Endothelial cell of umbilical vein (primary cell): ENCODE measurements at regions not wholly inside any gene's neighbourhood (a gene's known extent, or its start where the extent isn't known, plus 50 kb on each side); places are given as distances from the start of the nearest gene placed in this dataset.

ENCODE experiments used
- BruUV-seq: library from RNA; stranded (reverse); fragments of 400-500 nt; replicated peaks from 2 replicates; lab custom pipeline; 2021; lab: Mats Ljungman, UMichigan
- CTCF ChIA-PET: fragments of 300-600, 350-600 bp; sonication (Branson Sonifier 250); formaldehyde crosslinking; loops from one replicate; lab custom pipeline; 2021; ENCODE audit warnings: antibody characterized with exemption, inconsistent platforms; lab: Charles Lee
- POLR2A ChIA-PET: fragments of 300-600, 350-600 bp; sonication (Branson Sonifier 250); formaldehyde crosslinking; loops from one replicate; lab custom pipeline; 2021; ENCODE audit warnings: antibody characterized with exemption, inconsistent platforms; lab: Charles Lee
- DNase-seq: peaks from one replicate; pipeline ENCODE4 v3.0.0-alpha.2; 2011; ENCODE audit warnings: low read depth, low spot score
- FAIRE-seq: peaks from 2 replicates; lab custom pipeline; 2011; peaks lifted over from hg19 to GRCh38; lab: Jason Lieb, UNC
- H2AFZ ChIP-seq: 2 replicates; pipeline ENCODE4 v1.6.0; 2012; ENCODE audit warnings: low read depth, low read length, control low read depth, inconsistent platforms
- H3K27ac ChIP-seq: 2 replicates; pipeline ENCODE4 v1.5.1; 2011; ENCODE audit warnings: low read depth, mild to moderate bottlenecking, control low read depth, low read length, moderate library complexity; ENCODE audit not compliant: insufficient read depth
- H3K27me3 ChIP-seq, 2 experiments: 2 replicates each; pipeline versions ENCODE4 v1.6.0 to v1.6.1; 2011; ENCODE audit warnings: low read length in 2 of 2, mixed read lengths in 1 of 2; ENCODE audit not compliant: control insufficient read depth in 2 of 2, insufficient read depth in 2 of 2
- H3K36me3 ChIP-seq, 2 experiments: 2 replicates in 1 of 2; 3 replicates in 1 of 2; pipeline ENCODE4 v1.5.1; 2011; ENCODE audit warnings: low read length in 2 of 2, mild to moderate bottlenecking in 1 of 2, moderate library complexity in 1 of 2; ENCODE audit not compliant: control insufficient read depth in 2 of 2, insufficient read depth in 2 of 2; ENCODE audit errors: extremely low read depth in 1 of 2
- H3K4me1 ChIP-seq: 3 replicates; pipeline ENCODE4 v1.5.1; 2011; ENCODE audit warnings: mild to moderate bottlenecking, low read length; ENCODE audit not compliant: control insufficient read depth, insufficient read depth; ENCODE audit errors: extremely low read depth
- H3K4me2 ChIP-seq: 2 replicates; pipeline ENCODE4 v1.6.1; 2011; ENCODE audit warnings: low read length, control low read depth, mixed read lengths; ENCODE audit not compliant: insufficient read depth
- H3K4me3 ChIP-seq, 3 experiments: fragments of 200-600 bp in 1 of 3; sonication (generic), shearing (Covaris generic) in 1 of 3; replicated peaks in 1 of 3; 2 replicates each; pipeline ENCODE4 v1.5.1; 2011 to 2016; ENCODE audit warnings: control low read depth in 3 of 3, low read length in 3 of 3, mild to moderate bottlenecking in 2 of 3, inconsistent platforms in 1 of 3, low read depth in 1 of 3, moderate library complexity in 1 of 3; ENCODE audit not compliant: insufficient read depth in 1 of 3
- H3K79me2 ChIP-seq: 2 replicates; pipeline ENCODE4 v1.6.0; 2012; ENCODE audit warnings: low read length, inconsistent platforms; ENCODE audit not compliant: control insufficient read depth, insufficient read depth
- H3K9ac ChIP-seq: replicated peaks from 2 replicates; pipeline ENCODE3; 2011; ENCODE audit warnings: low read length, control low read depth; ENCODE audit not compliant: insufficient read depth; ENCODE audit errors: extremely low read depth
- H3K9me1 ChIP-seq: replicated peaks from 3 replicates; pipeline ENCODE4 v1.6.0; 2011; ENCODE audit warnings: mild to moderate bottlenecking, low read length; ENCODE audit not compliant: control insufficient read depth, insufficient read depth; ENCODE audit errors: extremely low read depth
- H3K9me3 ChIP-seq: replicated peaks from 2 replicates; pipeline ENCODE4 v1.5.1; 2012; ENCODE audit warnings: low read length, inconsistent platforms; ENCODE audit not compliant: control insufficient read depth, insufficient read depth
- H4K20me1 ChIP-seq: replicated peaks from 2 replicates; pipeline ENCODE3; 2011; ENCODE audit warnings: mild to moderate bottlenecking, low read length; ENCODE audit not compliant: control insufficient read depth, insufficient read depth; ENCODE audit errors: extremely low read depth
- EZH2 ChIP-seq: IDR thresholded peaks from 2 replicates; pipeline ENCODE4 v1.6.1; 2012; ENCODE audit warnings: borderline replicate concordance, low read depth, mild to moderate bottlenecking, moderate library complexity, low read length, inconsistent platforms; ENCODE audit not compliant: severe bottlenecking
- FOS ChIP-seq: IDR thresholded peaks from 2 replicates; pipeline ENCODE4 v1.6.1; 2011; ENCODE audit warnings: mild to moderate bottlenecking, low read length, moderate library complexity, borderline replicate concordance; ENCODE audit not compliant: insufficient read depth
- GATA2 ChIP-seq: IDR thresholded peaks from 2 replicates; pipeline ENCODE4 v1.7.0; 2011; ENCODE audit warnings: low read depth, mild to moderate bottlenecking, moderate library complexity, mixed read lengths, low read length; ENCODE audit not compliant: insufficient read length, insufficient read depth
- JUN ChIP-seq: IDR thresholded peaks from 2 replicates; pipeline ENCODE4 v1.6.1; 2011; ENCODE audit warnings: borderline replicate concordance, low read depth; ENCODE audit not compliant: insufficient read length, insufficient read depth
- MYC ChIP-seq: IDR thresholded peaks from one replicate; pipeline ENCODE4 v1.6.1; 2011; ENCODE audit warnings: mild to moderate bottlenecking, low read depth, low read length
- POLR2A ChIP-seq: IDR thresholded peaks from 2 replicates; pipeline ENCODE4 v1.6.1; 2012; ENCODE audit warnings: low read depth, mild to moderate bottlenecking, control low read depth, low read length
- POLR2AphosphoS5 ChIP-seq: IDR thresholded peaks from 2 replicates; pipeline ENCODE4 v1.6.1; 2012; ENCODE audit warnings: low read depth, mild to moderate bottlenecking, control low read depth, low read length, moderate library complexity; ENCODE audit not compliant: insufficient read depth
- dilution Hi-C: fragments of 300-500 bp; cut with MboI; formaldehyde crosslinking; loops from one replicate; pipeline ENCODE4 v1.15.0; 2019; ENCODE audit warnings: low sequenced_read_pairs; ENCODE audit not compliant: extremely low pct_ligation_motif_present
- intact Hi-C: fragments of 100-400 bp; cut with micrococcal nuclease; formaldehyde crosslinking; loops from one replicate; pipeline ENCODE4 v1.10.0; 2022
- TF ChIP-seq, protein P1 (sequence below), 2 donors: IDR thresholded peaks; 1 replicate in 1 of 2; 2 replicates in 1 of 2; pipeline ENCODE4 v1.5.1; 2011; ENCODE audit warnings: low read length in 2 of 2, mild to moderate bottlenecking in 2 of 2, moderate library complexity in 2 of 2, control low read depth in 1 of 2, inconsistent platforms in 1 of 2, low read depth in 1 of 2; ENCODE audit not compliant: insufficient read depth in 1 of 2; ENCODE audit errors: extremely low read depth in 1 of 2
- TF ChIP-seq, protein P2 (sequence below): IDR thresholded peaks from 2 replicates; pipeline ENCODE4 v1.6.1; 2011; ENCODE audit not compliant: insufficient read depth, insufficient read length

DNA sequence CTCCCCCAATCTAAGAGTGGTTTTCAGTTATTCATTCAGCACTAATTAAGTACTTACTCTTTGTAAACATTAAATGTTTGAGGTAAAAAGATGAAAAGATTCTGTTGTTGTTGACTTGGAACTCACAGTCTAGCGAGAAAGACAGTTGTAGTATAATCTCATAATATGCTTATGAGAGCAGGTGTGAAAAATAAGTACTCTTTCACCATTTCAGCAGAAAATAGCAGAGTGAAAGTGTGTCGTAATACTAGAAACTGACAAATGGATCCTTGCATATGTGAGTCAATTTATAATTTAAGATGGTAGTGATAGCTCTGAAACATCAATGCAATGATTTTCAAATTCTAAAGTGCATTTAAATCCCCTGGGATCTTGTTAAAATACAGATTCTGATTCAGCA, 618.8 kb upstream of the CCDC54 start:
- Histone ChIP-seq H3K79me2 (no peaks in the 10 kb centered on the region), H3K27me3 (no peaks in the 10 kb centered on the region), H4K20me1 (no peaks in the 10 kb centered on the region), H2AFZ (no peak overlapping the region), H3K9me3 (peaks cover 2% of the 10 kb centered on the region), H3K4me3 (no peak overlapping the region), H3K4me2 (no peak overlapping the region), H3K27ac (no peak overlapping the region), H3K4me1 (no peaks in the 10 kb centered on the region), H3K9ac (no peak overlapping the region), H3K9me1 (no peaks in the 10 kb centered on the region), H3K36me3 (no peaks in the 10 kb centered on the region)
- DNase-seq (no peak), FAIRE-seq (no peak)
- dilution Hi-C loops (no loop called here), intact Hi-C loops (no loop called here)
- ChIA-PET POLR2A (no interaction called here), CTCF (no interaction called here)
- no TSS peak for BruUV-seq
- TF ChIP-seq, protein P1, sequence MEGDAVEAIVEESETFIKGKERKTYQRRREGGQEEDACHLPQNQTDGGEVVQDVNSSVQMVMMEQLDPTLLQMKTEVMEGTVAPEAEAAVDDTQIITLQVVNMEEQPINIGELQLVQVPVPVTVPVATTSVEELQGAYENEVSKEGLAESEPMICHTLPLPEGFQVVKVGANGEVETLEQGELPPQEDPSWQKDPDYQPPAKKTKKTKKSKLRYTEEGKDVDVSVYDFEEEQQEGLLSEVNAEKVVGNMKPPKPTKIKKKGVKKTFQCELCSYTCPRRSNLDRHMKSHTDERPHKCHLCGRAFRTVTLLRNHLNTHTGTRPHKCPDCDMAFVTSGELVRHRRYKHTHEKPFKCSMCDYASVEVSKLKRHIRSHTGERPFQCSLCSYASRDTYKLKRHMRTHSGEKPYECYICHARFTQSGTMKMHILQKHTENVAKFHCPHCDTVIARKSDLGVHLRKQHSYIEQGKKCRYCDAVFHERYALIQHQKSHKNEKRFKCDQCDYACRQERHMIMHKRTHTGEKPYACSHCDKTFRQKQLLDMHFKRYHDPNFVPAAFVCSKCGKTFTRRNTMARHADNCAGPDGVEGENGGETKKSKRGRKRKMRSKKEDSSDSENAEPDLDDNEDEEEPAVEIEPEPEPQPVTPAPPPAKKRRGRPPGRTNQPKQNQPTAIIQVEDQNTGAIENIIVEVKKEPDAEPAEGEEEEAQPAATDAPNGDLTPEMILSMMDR (IDR thresholded peaks at IDR 0.05; ENCODE audit: extremely low read depth in 1 of 2, insufficient read depth in 1 of 2, low read depth in 1 of 2, low read length in 2 of 2), result no peak
- TF ChIP-seq EZH2, result no peak
- TF ChIP-seq, protein P2, sequence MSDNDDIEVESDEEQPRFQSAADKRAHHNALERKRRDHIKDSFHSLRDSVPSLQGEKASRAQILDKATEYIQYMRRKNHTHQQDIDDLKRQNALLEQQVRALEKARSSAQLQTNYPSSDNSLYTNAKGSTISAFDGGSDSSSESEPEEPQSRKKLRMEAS, result no peak
- TF ChIP-seq GATA2, result no peak
- TF ChIP-seq FOS, result no peak
- TF ChIP-seq MYC, result no peak
- no peak for TF ChIP-seq POLR2AphosphoS5
- no peak for TF ChIP-seq POLR2A
- no peak for TF ChIP-seq JUN
